Right renal pelvis (tissue), 4 donors: ENCODE measurements at regions not wholly inside any gene's neighbourhood (a gene's known extent, or its start where the extent isn't known, plus 50 kb on each side); places are given as distances from the start of the nearest gene placed in this dataset.

ENCODE experiments used
- DNase-seq, 4 donors: peaks; one replicate each; pipeline ENCODE4 v3.0.0-alpha.2; 2013; ENCODE audit warnings: low read depth in 4 of 4, low spot score in 3 of 4, missing footprints in 1 of 4

DNA sequence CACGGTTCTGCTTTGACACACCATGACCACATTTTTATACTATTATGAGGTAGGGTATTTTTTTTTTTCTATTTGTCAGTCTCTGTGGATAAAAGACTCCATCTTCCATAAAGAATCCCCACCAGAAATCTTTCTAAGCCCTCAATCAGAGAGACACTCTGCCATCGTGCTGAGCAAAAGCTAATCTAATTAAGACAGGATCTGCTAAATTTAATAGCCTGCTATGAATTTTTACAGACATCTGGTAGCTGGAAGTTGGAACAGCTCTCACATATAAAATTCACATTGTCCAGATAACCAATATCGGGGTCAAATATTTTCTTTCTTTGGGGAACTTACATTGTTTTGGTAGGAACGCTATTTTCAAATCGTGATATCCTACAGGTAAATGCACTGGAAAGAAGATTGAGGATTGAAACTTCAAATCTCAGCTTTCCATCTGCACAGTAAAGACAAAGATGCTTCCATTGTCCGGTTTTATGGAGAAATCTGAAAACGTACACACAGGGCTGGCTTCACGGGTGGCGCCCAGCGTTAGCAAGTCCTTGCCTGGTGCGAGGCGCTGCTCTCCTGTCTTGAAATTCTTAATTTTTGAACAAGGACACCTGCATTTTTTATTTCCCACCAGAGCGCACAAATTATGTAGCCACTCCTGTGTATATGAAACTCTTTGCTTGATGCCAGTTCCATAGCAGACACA is 573.8 kb upstream of the NOX3 start:
- DNase-seq: no peak

GRCh38 chr6:156028335-156029131 is 572.9 kb upstream of the NOX3 start:
- no peak for DNase-seq

DNA sequence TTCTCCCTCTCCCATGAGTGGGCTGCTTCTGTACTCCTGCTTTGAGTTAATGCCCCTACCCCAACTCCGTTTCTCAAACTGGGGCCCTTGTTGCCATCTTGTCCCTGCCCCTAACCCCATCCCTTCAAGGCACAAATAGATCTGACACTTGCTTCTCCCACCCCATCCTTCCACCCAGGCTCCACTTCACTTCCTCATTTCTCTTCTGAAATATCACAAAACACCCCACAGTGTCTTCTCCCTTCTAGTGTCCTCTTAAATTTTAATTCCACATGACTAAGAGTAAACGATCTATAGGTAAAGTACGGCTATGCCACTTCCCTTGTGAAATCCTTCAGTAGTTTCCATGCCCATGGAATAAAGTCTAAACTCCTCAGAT is 571.6 kb upstream of the NOX3 start:
- DNase-seq: no peak

GRCh38 chr6:156026486-156027247 is 571.0 kb upstream of the NOX3 start:
- DNase-seq: peak in 2 of 4 donors; percentile 18 to 42

GRCh38 chr6:156024339-156024738 is 568.7 kb upstream of the NOX3 start:
- no peak for DNase-seq

- no peak for DNase-seq
Observed at GRCh38 chr6:156021746-156022396, 566.2 kb upstream of the NOX3 start.

GRCh38 chr6:156017838-156018237 is 562.2 kb upstream of the NOX3 start:
- no peak for DNase-seq

DNA sequence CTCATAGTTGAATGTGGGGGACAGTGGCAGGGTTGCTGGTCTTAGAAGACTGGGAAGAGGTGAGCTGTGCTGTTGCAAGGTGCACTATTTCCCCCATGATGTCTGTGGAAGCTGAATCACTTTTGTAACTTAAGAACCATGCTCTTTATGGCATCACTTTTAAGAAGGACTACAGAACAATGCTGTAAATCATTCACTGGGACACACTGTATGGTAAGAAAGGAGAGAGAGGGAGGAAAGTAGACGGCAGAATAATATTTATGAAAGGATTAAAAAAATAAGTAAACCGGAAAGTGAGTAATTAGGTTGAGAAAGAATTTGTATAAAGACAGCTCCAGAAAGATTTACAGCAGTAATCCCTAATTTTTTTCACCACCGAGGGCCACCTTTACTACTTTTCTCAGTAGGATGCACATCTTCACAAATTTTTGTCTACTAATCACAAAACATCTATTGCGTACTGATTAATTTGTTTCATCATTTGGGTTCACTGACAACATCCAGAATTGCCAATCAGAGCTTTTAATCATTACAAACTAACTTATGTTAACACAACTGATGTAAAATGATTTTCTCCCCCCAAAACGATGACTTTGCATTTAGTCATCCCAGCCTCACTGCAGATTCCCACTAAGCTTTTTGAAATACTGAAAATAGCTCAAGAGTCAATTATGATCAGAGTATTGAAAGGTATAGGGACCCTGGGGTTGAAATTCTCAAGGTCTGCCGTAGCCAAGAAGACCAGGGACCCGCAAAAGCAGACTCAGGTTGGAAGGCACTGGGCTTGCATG is 560.7 kb upstream of the NOX3 start:
- DNase-seq: no peak

DNA sequence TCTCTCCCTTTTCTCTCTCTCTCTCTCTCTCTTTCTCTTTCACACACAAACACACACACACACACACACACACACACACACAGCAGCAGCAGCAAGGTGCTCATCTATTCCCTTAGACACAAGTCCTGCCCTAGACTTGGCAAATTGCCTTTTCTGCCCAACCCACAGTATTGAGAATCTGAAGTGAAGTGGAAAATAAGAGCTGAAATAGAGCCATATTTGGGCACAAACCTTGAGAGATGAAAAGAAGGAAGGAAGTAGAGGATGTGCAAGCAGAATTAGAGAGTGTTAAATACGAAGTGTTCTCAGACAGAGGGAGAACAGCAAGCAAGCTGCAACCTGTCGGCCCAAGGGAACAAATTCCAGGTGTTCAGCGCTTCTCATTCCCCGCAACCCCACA is 557.5 kb upstream of the NOX3 start:
- DNase-seq: no peak

- no peak for DNase-seq
Observed at GRCh38 chr6:156009656-156010055, 554.0 kb upstream of the NOX3 start.

DNA sequence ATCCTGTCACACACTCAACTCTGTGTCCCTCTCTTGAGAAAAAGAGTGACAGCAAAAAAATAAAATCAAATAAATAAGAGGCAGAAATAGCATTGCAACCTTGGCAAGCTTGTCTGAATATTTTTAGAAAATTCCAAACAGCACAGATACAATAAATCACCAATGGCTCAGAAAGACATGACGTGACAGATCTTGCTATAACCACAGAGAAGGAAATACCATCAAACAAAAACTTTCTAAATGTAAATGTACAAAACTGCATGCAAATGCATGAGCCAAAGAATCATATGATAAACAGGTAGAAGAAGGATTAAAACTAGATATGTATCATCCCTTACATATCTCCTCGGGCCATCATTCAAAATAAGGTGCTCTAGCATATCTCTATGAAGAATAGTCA is 549.2 kb upstream of the NOX3 start:
- no peak for DNase-seq

DNA sequence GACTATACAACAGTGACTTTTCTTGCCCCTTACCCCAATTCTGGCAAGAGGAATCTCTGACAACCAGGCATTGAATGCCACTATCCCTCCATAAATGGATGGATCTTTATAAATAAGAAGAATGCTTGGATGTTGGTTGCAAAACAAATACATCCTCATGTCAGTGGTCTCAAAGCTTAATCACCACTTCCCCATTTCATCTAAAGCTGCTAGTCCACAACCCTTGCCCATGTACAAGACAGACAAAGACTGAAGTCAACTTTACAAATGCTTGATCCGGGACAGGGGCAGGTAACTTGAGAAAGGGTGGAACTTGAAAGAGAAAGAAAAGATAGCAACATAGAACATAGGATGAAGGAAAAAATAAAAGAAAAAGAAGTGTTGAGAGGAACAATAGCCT is 540.5 kb upstream of the NOX3 start:
- no peak for DNase-seq

DNA sequence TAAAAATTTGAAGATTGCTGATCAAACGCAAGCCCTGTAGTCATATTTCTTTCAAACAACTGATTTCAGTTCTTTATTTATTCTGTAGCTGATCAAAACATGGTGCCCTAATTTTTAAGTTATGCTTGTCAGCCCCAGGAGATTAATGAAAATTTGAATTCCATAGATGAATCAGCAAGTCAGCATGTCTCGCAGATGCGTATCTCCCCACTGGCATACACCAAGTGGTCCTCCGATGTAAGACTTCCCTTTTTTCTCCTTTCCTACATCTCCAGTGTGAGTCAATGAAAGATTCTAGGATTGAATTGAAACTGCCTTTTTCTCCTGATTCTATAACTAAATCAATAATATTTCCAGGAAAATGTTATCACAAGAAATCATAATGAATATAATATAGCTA is 539.6 kb upstream of the NOX3 start:
- DNase-seq: no peak

GRCh38 chr6:155994086-155994485 is 538.4 kb upstream of the NOX3 start:
- DNase-seq: no peak

DNA sequence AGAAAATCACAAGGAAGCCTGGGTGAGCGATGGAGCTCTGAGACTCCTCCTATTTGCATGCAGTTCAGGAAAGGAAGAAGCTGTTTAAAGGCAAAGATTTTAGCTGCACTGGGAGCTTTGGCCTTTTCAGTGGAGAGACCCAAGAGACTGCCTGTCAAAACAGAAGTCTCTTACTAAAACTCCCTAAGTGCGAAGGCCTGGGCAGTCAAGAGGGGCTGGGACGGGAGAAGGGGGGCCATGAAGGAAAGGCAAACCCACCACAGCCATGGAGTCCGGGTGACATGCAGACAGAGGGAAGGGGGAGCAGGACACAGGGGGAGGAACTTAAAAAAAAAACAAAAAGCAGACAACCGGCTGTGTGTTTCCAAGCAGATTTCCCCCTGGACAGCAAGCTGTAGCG is 537.6 kb upstream of the NOX3 start:
- no peak for DNase-seq

GRCh38 chr6:155985660-155986138 is 530.1 kb upstream of the NOX3 start:
- DNase-seq: peak in 1 of 4 donors; percentile 21

GRCh38 chr6:155980768-155981079 is 525.1 kb upstream of the NOX3 start:
- DNase-seq: no peak

DNA sequence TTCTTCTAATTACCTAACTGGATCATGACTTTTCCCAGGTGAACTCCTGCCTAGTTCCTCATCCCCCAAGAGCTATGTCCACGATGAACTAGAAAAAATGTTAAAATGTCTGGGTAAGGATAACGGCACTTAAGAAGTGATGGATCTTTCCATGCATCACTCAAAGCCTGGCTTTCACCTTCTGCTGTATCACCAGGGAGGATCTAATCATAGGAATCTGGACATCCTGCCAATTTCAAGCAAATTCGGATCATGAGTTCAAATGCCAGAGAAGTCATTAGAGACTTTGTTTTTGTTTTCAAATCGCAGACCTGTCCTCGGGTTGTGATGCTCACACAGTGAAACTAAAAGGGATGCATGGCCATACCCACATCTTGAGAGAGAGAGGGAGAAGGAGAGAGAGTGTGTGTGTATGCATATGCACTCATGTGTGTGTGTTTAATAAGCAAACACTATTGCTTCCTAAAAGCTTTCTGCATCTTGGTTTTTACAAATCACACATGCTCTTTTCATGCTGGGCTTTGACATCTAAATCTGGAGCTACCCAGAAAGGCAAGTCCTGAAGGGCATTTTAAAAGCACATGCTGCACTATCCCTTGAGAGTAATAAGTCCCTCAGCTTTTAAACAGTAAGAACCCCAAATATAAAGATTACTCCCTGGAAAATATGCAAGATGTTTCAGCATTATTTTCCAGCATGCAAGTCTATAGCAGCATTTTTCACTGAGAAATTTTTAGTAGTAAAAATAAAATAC is 524.6 kb upstream of the NOX3 start:
- DNase-seq: no peak

DNA sequence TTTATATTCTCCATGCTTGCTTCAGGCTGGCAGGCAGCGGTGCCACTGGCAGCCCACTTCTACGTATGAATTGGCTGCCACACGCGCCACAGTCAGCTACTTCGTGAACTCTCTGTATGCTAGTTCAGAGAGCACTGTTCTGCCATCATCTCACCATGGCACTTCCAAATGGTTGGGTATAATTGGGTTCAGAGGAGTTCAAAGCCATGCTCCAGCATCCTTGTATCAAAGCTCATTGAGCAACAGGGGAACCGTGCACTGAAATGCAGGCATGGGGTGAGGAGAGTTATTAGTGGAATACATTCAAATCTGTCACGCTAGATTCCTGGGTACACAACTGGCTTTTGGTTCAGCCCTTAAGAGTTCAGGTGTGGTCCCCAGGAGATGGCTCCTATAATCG is 519.9 kb upstream of the NOX3 start:
- DNase-seq: no peak
